ENCODE measurements at regions not wholly inside any gene's neighbourhood (a gene's known extent, or its start where the extent isn't known, plus 50 kb on each side); places are given as distances from the start of the nearest gene placed in this dataset.

GRCh38 chr16:73140929-73141328 lies 93.0 kb upstream of the ZFHX3 start:
- no peak overlapping the region for H3K27ac ChIP-seq
- no peaks in the 10 kb centered on the region for H3K9me3 ChIP-seq
- peaks cover 5 to 16% (median 8%) of the 10 kb centered on the region in 4 donors for H3K4me1 ChIP-seq
- intact Hi-C loops (cut with DNase I; ENCODE audit: low total_unique reads) (no loop called here), in situ Hi-C loops (cut with MboI; ENCODE audit: low pct_ligation_motif_present in 1 of 4, low pct_unique_long_range_greater_than_20kb in 1 of 4, low sequenced_read_pairs in 3 of 4) (no loop called here)
- no peaks in the 10 kb centered on the region for H3K36me3 ChIP-seq
- no peak overlapping the region for H3K4me3 ChIP-seq
- no peak for TF ChIP-seq CTCF (IDR thresholded peaks at IDR 0.05)
- no peak for TF ChIP-seq POLR2AphosphoS5 (IDR thresholded peaks at IDR 0.05)
- no peak for TF ChIP-seq EP300 (IDR thresholded peaks at IDR 0.05; ENCODE audit: low read depth)
- TF ChIP-seq POLR2A (IDR thresholded peaks at IDR 0.05) = no peak
- 65 to 84% methylated on average over 4 of the region's 4 CpGs for WGBS, 2 donors (ENCODE audit: low coverage in 1 of 2)
- H3K27me3 ChIP-seq = no peaks in the 10 kb centered on the region
- DNase-seq = no peak

GRCh38 chr16:73131156-73131862 lies 83.4 kb upstream of the ZFHX3 start:
- intact Hi-C loops (cut with DNase I; ENCODE audit: low total_unique reads) = no loop called here
- in situ Hi-C loops (cut with MboI; ENCODE audit: low pct_ligation_motif_present in 1 of 4, low pct_unique_long_range_greater_than_20kb in 1 of 4, low sequenced_read_pairs in 3 of 4) = no loop called here
- TF ChIP-seq CTCF (IDR thresholded peaks at IDR 0.05) (no peak), POLR2A (IDR thresholded peaks at IDR 0.05) (no peak), POLR2AphosphoS5 (IDR thresholded peaks at IDR 0.05) (no peak), EP300 (IDR thresholded peaks at IDR 0.05; ENCODE audit: low read depth) (no peak)

GRCh38 chr16:73129455-73129854 lies 81.5 kb upstream of the ZFHX3 start:
- WGBS, 2 donors (ENCODE audit: low coverage in 1 of 2) = 86 to 96% methylated on average over 11 to 13 of the region's 13 CpGs
- no peak for DNase-seq
- Histone ChIP-seq H3K36me3 (no peaks in the 10 kb centered on the region), H3K4me1 (no peaks in the 10 kb centered on the region), H3K27ac (no peak overlapping the region), H3K4me3 (no peak overlapping the region), H3K9me3 (no peaks in the 10 kb centered on the region), H3K27me3 (no peaks in the 10 kb centered on the region)
- intact Hi-C loops (cut with DNase I; ENCODE audit: low total_unique reads) = no loop called here
- TF ChIP-seq POLR2A (IDR thresholded peaks at IDR 0.05) (no peak), CTCF (IDR thresholded peaks at IDR 0.05) (no peak), EP300 (IDR thresholded peaks at IDR 0.05; ENCODE audit: low read depth) (no peak), POLR2AphosphoS5 (IDR thresholded peaks at IDR 0.05) (no peak)
- in situ Hi-C loops (cut with MboI; ENCODE audit: low pct_ligation_motif_present in 1 of 4, low pct_unique_long_range_greater_than_20kb in 1 of 4, low sequenced_read_pairs in 3 of 4) = no loop called here

More at GRCh38 chr16:73131156-73131862, 83.4 kb upstream of the ZFHX3 start:
- Histone ChIP-seq H3K27ac (no peak overlapping the region), H3K4me3 (no peak overlapping the region), H3K4me1 (no peaks in the 10 kb centered on the region), H3K9me3 (no peaks in the 10 kb centered on the region), H3K36me3 (no peaks in the 10 kb centered on the region), H3K27me3 (no peaks in the 10 kb centered on the region)
- no peak for DNase-seq
- 79 to 80% methylated on average over 7 of the region's 7 CpGs for WGBS, 2 donors (ENCODE audit: low coverage in 1 of 2)

- TF ChIP-seq CTCF (IDR thresholded peaks at IDR 0.05) (no peak), EP300 (IDR thresholded peaks at IDR 0.05; ENCODE audit: low read depth) (no peak), POLR2AphosphoS5 (IDR thresholded peaks at IDR 0.05) (peak in 2 of 3 donors; percentile 6 to 21), POLR2A (IDR thresholded peaks at IDR 0.05) (no peak)
- H3K4me1 ChIP-seq = no peaks in the 10 kb centered on the region
- WGBS, 2 donors (ENCODE audit: low coverage in 1 of 2) = 81 to 100% methylated on average over 2 to 6 of the region's 6 CpGs
- intact Hi-C loops (cut with DNase I; ENCODE audit: low total_unique reads) = no loop called here
- H3K4me3 ChIP-seq = no peak overlapping the region
- in situ Hi-C loops (cut with MboI; ENCODE audit: low pct_ligation_motif_present in 1 of 4, low pct_unique_long_range_greater_than_20kb in 1 of 4, low sequenced_read_pairs in 3 of 4) = no loop called here
- DNase-seq = no peak
- no peaks in the 10 kb centered on the region for H3K9me3 ChIP-seq
- no peaks in the 10 kb centered on the region for H3K27me3 ChIP-seq
- H3K27ac ChIP-seq = peak overlapping the region in 1 of 4 donors; percentile 28
- H3K36me3 ChIP-seq = no peaks in the 10 kb centered on the region
Observed at GRCh38 chr16:73126525-73126853, 78.6 kb upstream of the ZFHX3 start.
